Neural progenitor cell (in vitro differentiated cells): ENCODE measurements at regions not wholly inside any gene's neighbourhood (a gene's known extent, or its start where the extent isn't known, plus 50 kb on each side); places are given as distances from the start of the nearest gene placed in this dataset.

Experiments used
- DNase-seq: peaks from one replicate; pipeline ENCODE4 v3.0.0-alpha.2; 2016; ENCODE audit warnings: low spot score
- H2AFZ ChIP-seq: fragments of 200-600 bp; sonication (generic); replicated peaks from 2 replicates; pipeline ENCODE4 v1.6.1; 2016; ENCODE audit warnings: antibody characterized with exemption
- H3F3A ChIP-seq: fragments of 200-600 bp; sonication (generic); 2 replicates; pipeline ENCODE4 v1.6.1; 2016; ENCODE audit warnings: antibody characterized with exemption, low read depth
- H3K27ac ChIP-seq: fragments of 200-600 bp; sonication (generic); 2 replicates; pipeline ENCODE4 v1.5.1; 2016; ENCODE audit warnings: mild to moderate bottlenecking
- H3K27me3 ChIP-seq: fragments of 200-600 bp; sonication (generic); 2 replicates; pipeline ENCODE4 v1.6.1; 2016; ENCODE audit warnings: mild to moderate bottlenecking, moderate library complexity
- H3K36me3 ChIP-seq: fragments of 200-600 bp; sonication (generic); 2 replicates; pipeline ENCODE4 v1.5.1; 2016
- H3K4me1 ChIP-seq: fragments of 200-600 bp; sonication (generic); 2 replicates; pipeline ENCODE4 v1.6.1; 2016; ENCODE audit warnings: mixed run types
- H3K4me2 ChIP-seq: fragments of 200-600 bp; sonication (generic); 2 replicates; pipeline ENCODE4 v1.6.1; 2016
- H3K4me3 ChIP-seq: fragments of 200-600 bp; sonication (generic); 2 replicates; pipeline ENCODE4 v1.5.1; 2016
- H3K79me2 ChIP-seq: fragments of 200-600 bp; sonication (generic); 2 replicates; pipeline ENCODE4 v1.6.1; 2016; ENCODE audit warnings: low read depth
- H3K9ac ChIP-seq: fragments of 200-600 bp; sonication (generic); 2 replicates; pipeline ENCODE4 v1.6.1; 2016
- H3K9me3 ChIP-seq: fragments of 200-600 bp; sonication (generic); 2 replicates; pipeline ENCODE4 v1.5.1; 2016; ENCODE audit warnings: low read depth
- H4K20me1 ChIP-seq: fragments of 200-600 bp; sonication (generic); 2 replicates; pipeline ENCODE4 v1.6.1; 2016; ENCODE audit warnings: low read depth
- H3K27ac Mint-ChIP-seq: 3 replicates; pipeline ENCODE4 v1.8.0; 2021; ENCODE audit warnings: mixed read lengths
- H3K27me3 Mint-ChIP-seq: 2 replicates; pipeline ENCODE4 v1.8.0; 2022; ENCODE audit warnings: low read depth, mild to moderate bottlenecking, inconsistent platforms, moderate library complexity, mixed read lengths; ENCODE audit not compliant: insufficient read depth
- H3K36me3 Mint-ChIP-seq: 3 replicates; pipeline ENCODE4 v1.8.0; 2021; ENCODE audit warnings: mixed read lengths
- H3K4me1 Mint-ChIP-seq: 3 replicates; pipeline ENCODE4 v1.8.0; 2021; ENCODE audit warnings: mixed read lengths
- H3K4me3 Mint-ChIP-seq: 3 replicates; pipeline ENCODE4 v1.8.0; 2021; ENCODE audit warnings: mild to moderate bottlenecking, moderate library complexity, mixed read lengths
- H3K9me3 Mint-ChIP-seq: 3 replicates; pipeline ENCODE4 v1.8.0; 2020; ENCODE audit warnings: mixed read lengths
- CTCF ChIP-seq: fragments of 200-600 bp; sonication (generic); IDR thresholded peaks from 2 replicates; pipeline ENCODE4 v1.5.1; 2017; ENCODE audit warnings: antibody characterized with exemption, mild to moderate bottlenecking
- EZH2 ChIP-seq: fragments of 200-600 bp; sonication (generic); IDR thresholded peaks from 2 replicates; pipeline ENCODE4 v1.6.1; 2017; ENCODE audit warnings: antibody characterized with exemption, mild to moderate bottlenecking, moderate library complexity
- EZH2phosphoT487 ChIP-seq: fragments of 200-600 bp; sonication (generic); IDR thresholded peaks from 2 replicates; pipeline ENCODE4 v1.6.1; 2017; ENCODE audit warnings: antibody characterized with exemption

GRCh38 chr2:52035391-52035790 lies 1003.5 kb upstream of the NRXN1 start:
- no peak overlapping the region for H3K9ac ChIP-seq
- no peak overlapping the region for H3K4me3 ChIP-seq
- TF ChIP-seq CTCF, result no peak
- TF ChIP-seq EZH2, result no peak
- TF ChIP-seq EZH2phosphoT487, result no peak
- no peaks in the 10 kb centered on the region for H3F3A ChIP-seq
- H3K4me1 ChIP-seq, result no peaks in the 10 kb centered on the region
- H4K20me1 ChIP-seq, result no peaks in the 10 kb centered on the region
- no peaks in the 10 kb centered on the region for H3K9me3 ChIP-seq
- DNase-seq, result no peak
- H2AFZ ChIP-seq, result no peak overlapping the region
- H3K27me3 Mint-ChIP-seq, result no peaks in the 10 kb centered on the region
- H3K27ac Mint-ChIP-seq, result no peak overlapping the region
- no peaks in the 10 kb centered on the region for H3K36me3 ChIP-seq
- H3K4me2 ChIP-seq, result no peak overlapping the region
- H3K4me3 Mint-ChIP-seq, result no peak overlapping the region
- no peaks in the 10 kb centered on the region for H3K79me2 ChIP-seq
- no peak overlapping the region for H3K27ac ChIP-seq
- no peaks in the 10 kb centered on the region for H3K36me3 Mint-ChIP-seq
- peaks cover 2% of the 10 kb centered on the region for H3K4me1 Mint-ChIP-seq
- H3K9me3 Mint-ChIP-seq, result no peaks in the 10 kb centered on the region
- H3K27me3 ChIP-seq, result no peaks in the 10 kb centered on the region

- H3K27ac ChIP-seq, result no peak overlapping the region
- H3K36me3 ChIP-seq, result no peaks in the 10 kb centered on the region
- no peaks in the 10 kb centered on the region for H3K79me2 ChIP-seq
- Mint-ChIP-seq H3K9me3 (no peaks in the 10 kb centered on the region), H3K4me3 (no peak overlapping the region), H3K27ac (no peak overlapping the region), H3K27me3 (no peaks in the 10 kb centered on the region), H3K36me3 (no peaks in the 10 kb centered on the region), H3K4me1 (peaks cover 2% of the 10 kb centered on the region)
- H3K9ac ChIP-seq, result no peak overlapping the region
- H3K9me3 ChIP-seq, result no peaks in the 10 kb centered on the region
- no peak overlapping the region for H3K4me3 ChIP-seq
- H3K4me1 ChIP-seq, result no peaks in the 10 kb centered on the region
- no peak for TF ChIP-seq CTCF
- TF ChIP-seq EZH2, result no peak
- no peak for TF ChIP-seq EZH2phosphoT487
- H2AFZ ChIP-seq, result no peak overlapping the region
- H3F3A ChIP-seq, result no peaks in the 10 kb centered on the region
- no peak overlapping the region for H3K4me2 ChIP-seq
- no peaks in the 10 kb centered on the region for H3K27me3 ChIP-seq
- no peak for DNase-seq
- no peaks in the 10 kb centered on the region for H4K20me1 ChIP-seq
These were observed 1002.8 kb upstream of the NRXN1 start for GRCh38 chr2:52034706-52035105.

- Histone ChIP-seq H3K27me3 (no peaks in the 10 kb centered on the region), H3K4me2 (no peak overlapping the region), H3K27ac (no peak overlapping the region), H3K4me3 (no peak overlapping the region), H3K4me1 (no peaks in the 10 kb centered on the region), H4K20me1 (no peaks in the 10 kb centered on the region), H3K79me2 (no peaks in the 10 kb centered on the region), H3K9me3 (no peaks in the 10 kb centered on the region), H2AFZ (no peak overlapping the region), H3K9ac (no peak overlapping the region), H3F3A (no peaks in the 10 kb centered on the region), H3K36me3 (no peaks in the 10 kb centered on the region)
- Mint-ChIP-seq H3K4me3 (no peak overlapping the region), H3K4me1 (no peaks in the 10 kb centered on the region), H3K27me3 (peaks cover 3% of the 10 kb centered on the region), H3K9me3 (no peaks in the 10 kb centered on the region), H3K27ac (no peak overlapping the region), H3K36me3 (no peaks in the 10 kb centered on the region)
- no peak for DNase-seq
- TF ChIP-seq CTCF, result no peak
- TF ChIP-seq EZH2, result no peak
- no peak for TF ChIP-seq EZH2phosphoT487
These were observed 990.1 kb upstream of the NRXN1 start for GRCh38 chr2:52022006-52022405.
